Right forelimb (tissue), 1 donor: ENCODE measurements at regions not wholly inside any gene's neighbourhood (a gene's known extent, or its start where the extent isn't known, plus 50 kb on each side); places are given as distances from the start of the nearest gene placed in this dataset.

ENCODE experiments used
- DNase-seq: peaks from one replicate; pipeline ENCODE4 v3.0.0-alpha.2; 2018

DNA sequence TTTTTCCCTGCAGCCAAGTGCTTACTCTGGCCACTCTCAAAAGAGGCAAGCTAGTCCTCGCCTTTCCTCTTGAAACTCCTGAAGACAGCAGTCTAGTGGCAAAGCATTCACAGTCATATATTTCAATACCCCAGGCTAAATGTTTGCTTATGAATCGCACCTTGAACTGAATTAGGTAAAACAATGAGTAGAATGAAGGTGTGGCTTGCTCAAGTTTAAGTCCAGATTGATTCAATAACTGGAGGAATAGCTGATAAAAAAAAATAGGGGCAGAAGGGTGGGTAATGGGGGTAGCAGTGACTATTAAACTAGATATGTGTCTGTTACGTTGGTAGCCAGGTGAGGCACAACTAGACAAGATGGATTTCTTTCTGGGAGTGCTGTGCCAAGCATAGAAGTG, 88.2 kb upstream of the EPB41L3 start:
- DNase-seq: no peak

- no peak for DNase-seq
These were observed 87.2 kb upstream of the EPB41L3 start for GRCh38 chr18:5630900-5631413.

DNA sequence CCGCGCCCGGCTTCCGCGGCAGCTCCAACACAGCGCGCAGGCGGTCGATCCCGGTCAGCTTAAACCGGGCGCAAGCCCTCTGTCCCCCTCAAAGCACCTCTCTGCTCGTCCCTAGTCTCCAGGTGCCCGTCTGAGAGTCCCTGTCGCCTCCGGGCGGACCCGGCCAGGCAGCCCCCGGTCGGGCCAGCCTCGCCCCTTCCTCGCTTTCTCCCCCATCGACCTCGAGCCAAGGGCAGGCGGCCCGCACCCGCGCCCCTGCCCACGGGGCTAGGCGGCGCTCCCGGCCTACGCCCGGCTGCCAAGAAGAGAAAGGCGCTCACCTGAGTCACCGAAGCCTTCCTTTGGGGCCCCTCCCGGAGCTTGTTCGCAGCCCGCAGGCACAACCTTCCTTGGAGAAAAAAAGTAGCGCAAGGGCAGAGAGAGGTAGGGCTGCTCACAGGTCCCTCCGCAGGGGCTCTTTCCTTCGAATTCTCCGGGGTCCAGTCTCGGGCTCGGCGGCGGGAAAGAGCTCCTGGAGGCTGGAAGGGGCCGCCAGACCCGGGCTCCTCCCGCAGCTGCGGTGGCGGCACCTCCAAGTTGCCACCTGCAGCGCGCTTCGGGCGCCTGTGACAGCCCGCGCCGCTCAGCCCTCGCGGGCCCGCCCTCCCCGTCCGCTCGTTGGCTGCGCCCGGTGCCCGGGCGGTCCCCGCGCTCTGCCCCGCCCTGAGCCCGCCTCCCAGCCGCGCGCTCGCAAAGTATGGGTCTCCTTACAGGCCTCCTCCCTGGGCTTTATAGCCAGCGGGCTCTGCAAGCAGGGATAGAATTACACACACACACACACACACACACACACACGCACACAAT, 86.5 kb upstream of the EPB41L3 start:
- DNase-seq: peak; percentile 86

DNA sequence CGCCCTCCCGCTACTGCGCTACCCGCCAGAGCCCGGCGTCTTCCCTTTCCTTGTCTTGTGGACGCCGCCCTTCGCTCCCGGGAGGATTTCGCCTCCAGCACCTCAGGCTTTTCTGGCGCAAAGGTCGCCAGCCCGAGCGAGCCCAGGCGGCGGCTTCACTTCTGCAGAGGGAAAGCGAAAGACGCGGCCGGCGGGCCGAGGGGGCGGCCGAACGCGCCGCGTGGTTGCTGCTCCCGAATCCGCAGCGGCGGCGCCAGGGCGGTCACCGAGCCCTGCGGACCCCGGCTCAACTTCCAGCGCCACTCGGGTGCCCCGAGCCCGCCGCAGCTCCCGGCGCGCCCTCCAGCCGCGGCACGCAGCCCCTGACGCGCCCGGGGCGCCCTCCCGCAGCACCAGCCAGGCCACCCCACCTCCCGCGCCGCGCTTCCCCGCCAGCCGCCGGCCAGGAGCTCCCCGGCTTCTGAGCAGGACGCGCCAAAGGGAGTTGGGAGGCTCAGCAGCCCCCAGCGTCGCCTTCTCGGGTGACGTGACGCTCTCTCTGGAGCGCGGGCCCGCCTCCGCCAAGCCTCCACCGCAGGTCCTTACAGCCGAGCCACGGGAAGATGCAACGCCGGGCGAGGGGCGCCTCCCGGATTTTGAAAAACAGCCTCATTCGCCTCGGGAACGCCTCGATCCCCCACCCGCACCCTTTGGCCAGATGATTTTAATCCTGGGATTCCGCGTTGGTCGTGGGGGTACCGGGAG, 84.9 kb upstream of the EPB41L3 start:
- peak; percentile 75 for DNase-seq

DNA sequence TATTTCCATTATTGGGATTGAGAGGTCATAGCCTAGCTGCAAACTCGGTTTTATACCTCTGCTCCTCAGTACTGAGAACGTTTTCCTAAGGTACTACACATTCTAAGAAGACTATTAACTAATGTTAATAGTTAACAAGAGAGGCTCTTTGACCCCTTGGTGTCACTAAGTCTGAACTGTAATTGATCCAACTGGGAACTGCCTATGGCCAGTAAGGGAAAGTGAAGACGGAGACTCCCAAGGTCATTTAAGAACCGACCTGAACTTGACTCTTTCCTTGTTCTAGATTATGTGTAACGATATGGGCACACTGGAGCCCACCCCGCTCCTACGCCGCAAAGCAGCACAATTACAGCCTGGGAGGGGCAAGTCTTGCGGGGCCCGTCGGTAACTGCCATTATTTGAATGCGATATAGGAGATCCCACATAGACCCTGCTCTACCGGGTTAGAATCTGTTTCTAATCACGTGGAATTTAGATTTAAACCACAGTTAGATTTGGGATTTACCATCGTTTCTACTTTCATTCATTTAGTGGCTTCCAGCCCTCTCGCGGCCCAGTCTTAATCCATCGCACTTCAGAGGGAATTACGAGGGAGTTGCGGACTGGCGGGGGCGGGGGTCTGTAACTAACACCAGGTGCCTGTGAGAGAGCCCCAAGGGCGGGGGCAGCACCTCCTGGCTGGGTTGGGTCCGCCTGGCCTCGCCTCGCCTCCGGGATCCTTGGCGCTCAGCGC, 84.1 kb upstream of the EPB41L3 start:
- no peak for DNase-seq

GRCh38 chr18:5626130-5626880, 82.5 kb upstream of the EPB41L3 start:
- no peak for DNase-seq

GRCh38 chr18:5625076-5625475, 81.3 kb upstream of the EPB41L3 start:
- no peak for DNase-seq

GRCh38 chr18:5622905-5623304, 79.1 kb upstream of the EPB41L3 start:
- DNase-seq: no peak

- DNase-seq: no peak
These were observed 76.5 kb upstream of the EPB41L3 start for GRCh38 chr18:5620289-5620688.

DNA sequence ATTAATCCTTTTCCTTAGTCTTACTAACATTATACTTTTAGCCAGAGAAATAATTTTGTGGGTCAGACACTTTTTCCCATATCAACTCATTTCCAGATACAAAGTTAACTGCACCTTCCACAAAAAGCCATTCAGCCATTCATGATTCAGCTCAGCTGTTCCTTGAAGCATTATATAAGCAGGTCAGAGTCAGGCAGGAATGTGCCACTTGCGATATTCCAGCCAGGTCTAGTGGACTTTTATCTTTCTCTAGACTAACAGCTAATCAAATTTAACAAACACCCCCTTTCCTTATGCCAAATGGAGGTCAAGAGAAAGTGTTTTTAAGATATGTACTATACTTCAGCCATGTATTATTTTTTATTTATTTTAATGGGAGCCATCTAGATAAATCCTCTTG, 75.6 kb upstream of the EPB41L3 start:
- DNase-seq: no peak

DNA sequence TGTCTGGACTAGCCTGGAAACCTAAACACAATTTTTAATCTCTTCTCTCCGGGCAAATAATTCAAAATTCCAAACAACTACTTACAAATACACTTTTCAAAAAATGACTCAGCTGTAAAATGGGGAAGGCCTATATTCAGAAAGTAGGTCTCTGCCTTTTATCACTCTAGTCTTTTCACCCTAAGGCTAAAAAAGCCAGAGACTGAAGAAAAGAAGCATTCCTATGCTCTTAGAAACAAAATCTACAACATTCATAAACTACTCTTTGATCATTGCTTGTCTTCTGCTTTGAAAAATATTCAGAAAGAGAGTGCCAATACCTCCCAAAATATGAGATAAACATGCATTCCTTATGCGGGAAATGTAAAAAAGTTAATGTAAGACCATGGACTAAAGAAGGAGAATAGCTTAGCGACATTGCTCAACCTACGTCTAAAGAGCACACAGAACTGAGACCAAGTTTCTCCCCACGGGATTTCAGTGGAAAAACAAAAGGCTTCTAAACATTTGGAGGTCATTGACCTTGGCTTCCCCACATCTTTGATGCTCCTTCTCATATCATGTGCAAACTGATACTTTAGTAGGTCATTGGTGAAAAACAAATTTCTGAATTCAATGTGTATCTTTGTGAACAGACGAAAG, 74.4 kb upstream of the EPB41L3 start:
- DNase-seq: no peak

- no peak for DNase-seq
These were observed 67.4 kb upstream of the EPB41L3 start for GRCh38 chr18:5611221-5611620.

GRCh38 chr18:5608846-5609245, 65.0 kb upstream of the EPB41L3 start:
- DNase-seq: no peak

DNA sequence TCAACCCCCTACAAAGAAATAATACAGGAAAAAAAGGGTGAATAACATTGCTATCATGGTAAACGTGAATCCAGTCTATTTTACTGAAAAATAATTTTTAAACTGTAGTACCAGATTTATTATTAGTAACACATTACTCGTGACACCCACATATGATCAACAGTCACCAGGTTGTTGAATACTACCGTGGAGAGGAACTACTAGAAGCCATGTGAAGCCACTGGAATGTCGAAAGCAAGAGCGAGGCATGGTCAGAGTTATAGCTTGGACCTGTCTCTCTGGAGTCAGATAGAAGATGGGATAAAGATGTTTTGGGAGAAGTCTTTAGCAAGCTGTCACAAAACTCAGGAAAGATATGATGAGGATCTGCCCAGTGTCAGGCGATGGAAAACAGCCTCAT, 63.2 kb upstream of the EPB41L3 start:
- DNase-seq: no peak

GRCh38 chr18:5604778-5605177, 61.0 kb upstream of the EPB41L3 start:
- no peak for DNase-seq

GRCh38 chr18:5603153-5603552, 59.4 kb upstream of the EPB41L3 start:
- no peak for DNase-seq

- DNase-seq: no peak
These were observed 57.4 kb upstream of the EPB41L3 start for GRCh38 chr18:5601188-5601624.

GRCh38 chr18:5600378-5601071, 56.7 kb upstream of the EPB41L3 start:
- DNase-seq: no peak

GRCh38 chr18:5596585-5596984, 52.8 kb upstream of the EPB41L3 start:
- no peak for DNase-seq
